Sigmoid colon (tissue), 4 donors: ENCODE measurements at regions not wholly inside any gene's neighbourhood (a gene's known extent, or its start where the extent isn't known, plus 50 kb on each side); places are given as distances from the start of the nearest gene placed in this dataset.

Experiments used
- EP300 ChIP-seq, 4 donors: sonication (generic); formaldehyde crosslinking; IDR thresholded peaks; one replicate each; pipeline ENCODE4 v1.6.1; 2017; ENCODE audit warnings: antibody characterized with exemption in 4 of 4
- POLR2A ChIP-seq, 2 donors: fragments of 450-650 bp; IDR thresholded peaks; one replicate each; pipeline ENCODE4 v1.6.1; 2016; ENCODE audit warnings: antibody characterized with exemption in 2 of 2, mild to moderate bottlenecking in 2 of 2, moderate library complexity in 2 of 2
- POLR2AphosphoS5 ChIP-seq, 4 donors: sonication (generic); formaldehyde crosslinking; IDR thresholded peaks; one replicate each; pipeline ENCODE4 v1.6.1; 2017; ENCODE audit warnings: antibody characterized with exemption in 4 of 4
- TF ChIP-seq, protein P1 (sequence below), 4 experiments: fragments of 450-650 bp in 3 of 4; fragments of 200-600 bp in 1 of 4; IDR thresholded peaks; one replicate each; pipeline ENCODE4 v1.5.1; 2016 to 2019; ENCODE audit warnings: antibody characterized with exemption in 4 of 4, mild to moderate bottlenecking in 3 of 4, moderate library complexity in 2 of 4

DNA sequence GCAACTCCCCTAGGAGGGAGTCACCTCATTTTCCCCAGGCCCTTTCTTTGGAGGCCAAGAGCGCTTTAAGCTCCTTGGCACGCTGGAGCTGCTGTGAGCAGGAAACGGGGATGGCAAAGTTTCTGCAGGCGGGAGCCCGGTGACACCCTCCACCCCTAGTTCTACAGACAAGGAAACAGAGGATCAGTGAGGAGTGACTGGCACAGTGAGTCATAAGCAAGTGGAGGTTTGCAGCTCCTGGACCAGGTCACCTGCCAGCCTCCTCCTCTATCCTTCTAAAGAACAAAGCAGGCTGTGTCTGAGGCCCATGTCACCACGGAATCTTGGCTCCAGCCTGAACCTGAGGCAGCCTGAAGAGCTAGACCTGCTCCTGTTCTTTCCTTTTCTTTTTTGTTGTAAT is 141.9 kb downstream of the TMEM132E start:
- TF ChIP-seq, protein P1, sequence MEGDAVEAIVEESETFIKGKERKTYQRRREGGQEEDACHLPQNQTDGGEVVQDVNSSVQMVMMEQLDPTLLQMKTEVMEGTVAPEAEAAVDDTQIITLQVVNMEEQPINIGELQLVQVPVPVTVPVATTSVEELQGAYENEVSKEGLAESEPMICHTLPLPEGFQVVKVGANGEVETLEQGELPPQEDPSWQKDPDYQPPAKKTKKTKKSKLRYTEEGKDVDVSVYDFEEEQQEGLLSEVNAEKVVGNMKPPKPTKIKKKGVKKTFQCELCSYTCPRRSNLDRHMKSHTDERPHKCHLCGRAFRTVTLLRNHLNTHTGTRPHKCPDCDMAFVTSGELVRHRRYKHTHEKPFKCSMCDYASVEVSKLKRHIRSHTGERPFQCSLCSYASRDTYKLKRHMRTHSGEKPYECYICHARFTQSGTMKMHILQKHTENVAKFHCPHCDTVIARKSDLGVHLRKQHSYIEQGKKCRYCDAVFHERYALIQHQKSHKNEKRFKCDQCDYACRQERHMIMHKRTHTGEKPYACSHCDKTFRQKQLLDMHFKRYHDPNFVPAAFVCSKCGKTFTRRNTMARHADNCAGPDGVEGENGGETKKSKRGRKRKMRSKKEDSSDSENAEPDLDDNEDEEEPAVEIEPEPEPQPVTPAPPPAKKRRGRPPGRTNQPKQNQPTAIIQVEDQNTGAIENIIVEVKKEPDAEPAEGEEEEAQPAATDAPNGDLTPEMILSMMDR (IDR thresholded peaks at IDR 0.05) = no peak
- TF ChIP-seq POLR2AphosphoS5 (IDR thresholded peaks at IDR 0.05) (no peak), POLR2A (IDR thresholded peaks at IDR 0.05) (no peak), EP300 (IDR thresholded peaks at IDR 0.05) (no peak)
